ENCODE measurements at regions not wholly inside any gene's neighbourhood (a gene's known extent, or its start where the extent isn't known, plus 50 kb on each side); places are given as distances from the start of the nearest gene placed in this dataset.

GRCh38 chr15:47918877-47919276 is 201.6 kb downstream of the SEMA6D start:
- no peak overlapping the region for H3K27ac ChIP-seq
- H3K36me3 ChIP-seq = no peaks in the 10 kb centered on the region
- TF ChIP-seq CTCF (IDR thresholded peaks at IDR 0.05) = no peak
- 87 to 93% methylated on average over 3 of the region's 3 CpGs for WGBS, 2 donors
- intact Hi-C loops (cut with DNase I) = no loop called here
- H3K4me1 ChIP-seq = no peaks in the 10 kb centered on the region
- H3K27me3 ChIP-seq = no peaks in the 10 kb centered on the region
- DNase-seq = no peak
- no peak overlapping the region for H3K4me3 ChIP-seq
- H3K9me3 ChIP-seq = no peaks in the 10 kb centered on the region
- ATAC-seq = no peak

- no peak overlapping the region for H3K4me3 ChIP-seq
- 47 to 70% methylated on average over 4 of the region's 4 CpGs for WGBS, 2 donors
- no peaks in the 10 kb centered on the region for H3K9me3 ChIP-seq
- H3K27me3 ChIP-seq = no peaks in the 10 kb centered on the region
- TF ChIP-seq CTCF (IDR thresholded peaks at IDR 0.05) = no peak
- ATAC-seq (no peak), DNase-seq (no peak)
- H3K4me1 ChIP-seq = no peaks in the 10 kb centered on the region
- H3K27ac ChIP-seq = no peak overlapping the region
- H3K36me3 ChIP-seq = no peaks in the 10 kb centered on the region
- intact Hi-C loops (cut with DNase I) = no loop called here
These were observed 196.4 kb upstream of the SLC24A5 start for GRCh38 chr15:47924381-47924780.

- 84 to 87% methylated on average over 6 of the region's 6 CpGs for WGBS, 2 donors
- no peak for TF ChIP-seq CTCF (IDR thresholded peaks at IDR 0.05)
These were observed 191.5 kb upstream of the SLC24A5 start for GRCh38 chr15:47929138-47929803.

GRCh38 chr15:47932261-47932660 is 188.5 kb upstream of the SLC24A5 start:
- intact Hi-C loops (cut with DNase I) = no loop called here
- no peak for TF ChIP-seq CTCF (IDR thresholded peaks at IDR 0.05)
- Histone ChIP-seq H3K27me3 (no peaks in the 10 kb centered on the region), H3K4me3 (no peak overlapping the region), H3K36me3 (no peaks in the 10 kb centered on the region), H3K27ac (no peak overlapping the region), H3K9me3 (no peaks in the 10 kb centered on the region), H3K4me1 (no peaks in the 10 kb centered on the region)
- ATAC-seq (no peak), DNase-seq (no peak)
- WGBS, 2 donors = 76 to 82% methylated on average over 3 of the region's 3 CpGs

More at GRCh38 chr15:47929138-47929803, 191.5 kb upstream of the SLC24A5 start:
- Histone ChIP-seq H3K4me3 (no peak overlapping the region), H3K27ac (no peak overlapping the region), H3K9me3 (no peaks in the 10 kb centered on the region), H3K4me1 (no peaks in the 10 kb centered on the region), H3K27me3 (no peaks in the 10 kb centered on the region), H3K36me3 (no peaks in the 10 kb centered on the region)
- ATAC-seq (no peak), DNase-seq (no peak)
- intact Hi-C loops (cut with DNase I) = no loop called here

All from heart right ventricle (tissue), 16 donors.